GM18505 (cell line): ENCODE measurements at regions not wholly inside any gene's neighbourhood (a gene's known extent, or its start where the extent isn't known, plus 50 kb on each side); places are given as distances from the start of the nearest gene placed in this dataset.

ENCODE experiments used
- ATAC-seq: cut with Tn5 transposase; IDR thresholded peaks from one replicate; pipeline ENCODE4 v1.9.1; 2021; ENCODE audit not compliant: unreplicated experiment
- POLR2A ChIP-seq: IDR thresholded peaks from 4 replicates; pipeline ENCODE4 v1.6.1; 2011; ENCODE audit warnings: borderline replicate concordance; ENCODE audit not compliant: insufficient read depth, insufficient read length; ENCODE audit errors: extremely low read depth

DNA sequence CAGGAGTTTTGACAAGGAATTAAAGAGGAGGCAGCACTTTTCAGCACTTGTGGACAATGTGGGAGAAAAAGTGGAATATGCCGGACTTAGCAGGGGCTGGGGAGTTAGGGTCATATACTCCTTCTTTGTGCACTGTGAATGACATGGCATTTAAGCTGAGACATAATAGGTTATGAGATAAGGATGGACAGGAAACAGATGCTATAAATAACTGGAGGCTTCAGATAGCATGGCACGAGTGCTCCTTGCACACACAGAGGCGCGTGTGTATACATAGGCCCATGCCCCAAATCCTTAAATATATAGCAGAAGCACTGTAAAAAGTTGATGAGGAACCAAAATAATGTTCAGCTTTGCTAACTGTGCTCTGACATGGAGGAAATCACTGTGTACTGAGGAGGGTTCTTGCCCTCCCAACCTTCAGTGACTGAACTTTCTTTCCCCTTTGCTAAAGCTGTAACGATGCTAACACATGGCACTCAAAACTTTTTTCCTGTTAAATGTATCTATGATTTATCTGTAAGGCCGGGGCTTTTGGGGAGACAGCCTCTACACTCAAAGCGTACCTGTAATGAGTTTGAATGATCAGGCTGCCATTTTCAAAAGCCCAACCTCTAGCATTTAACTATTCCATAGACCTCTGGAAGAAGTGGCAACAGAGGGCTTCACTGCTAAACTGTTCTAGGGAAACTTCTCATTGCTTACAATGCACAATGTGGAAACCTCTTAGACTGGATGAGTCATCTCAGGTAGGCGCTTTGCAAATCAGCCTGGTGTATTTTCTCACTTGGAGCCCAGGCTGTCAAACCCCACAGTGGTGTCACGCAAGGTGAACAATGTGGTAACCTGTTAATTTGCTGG, 784.6 kb downstream of the NR2F2 start:
- TF ChIP-seq POLR2A = no peak
- no peak for ATAC-seq

- no peak for TF ChIP-seq POLR2A
- ATAC-seq = no peak
Measured at GRCh38 chr15:97115761-97116070, 785.2 kb downstream of the NR2F2 start.

DNA sequence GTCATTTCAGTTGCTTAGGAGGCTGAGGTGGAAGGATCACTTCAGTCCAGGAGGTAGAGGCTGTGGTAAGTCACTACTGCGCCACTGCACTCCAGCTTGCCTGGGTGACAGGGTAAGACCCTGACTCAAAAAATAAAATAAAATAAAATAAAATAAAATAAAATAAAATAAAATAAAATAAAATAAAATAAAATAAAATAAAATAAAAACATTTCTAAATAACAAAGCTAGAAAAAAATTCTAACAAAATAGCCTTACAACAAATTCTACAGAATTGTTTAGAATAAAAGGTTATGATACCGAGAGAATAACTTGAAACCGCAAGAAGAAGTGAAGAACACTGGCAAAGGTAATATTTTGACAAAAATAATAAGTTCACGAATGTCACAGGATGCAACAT, 794.3 kb downstream of the NR2F2 start:
- ATAC-seq = no peak

GRCh38 chr15:97126553-97127233, 796.2 kb downstream of the NR2F2 start:
- no peak for ATAC-seq
- no peak for TF ChIP-seq POLR2A

More for the DNA sequence above, 794.3 kb downstream of the NR2F2 start:
- TF ChIP-seq POLR2A = no peak

- no peak for ATAC-seq
- no peak for TF ChIP-seq POLR2A
Measured at GRCh38 chr15:97129674-97130073, 799.2 kb downstream of the NR2F2 start.

DNA sequence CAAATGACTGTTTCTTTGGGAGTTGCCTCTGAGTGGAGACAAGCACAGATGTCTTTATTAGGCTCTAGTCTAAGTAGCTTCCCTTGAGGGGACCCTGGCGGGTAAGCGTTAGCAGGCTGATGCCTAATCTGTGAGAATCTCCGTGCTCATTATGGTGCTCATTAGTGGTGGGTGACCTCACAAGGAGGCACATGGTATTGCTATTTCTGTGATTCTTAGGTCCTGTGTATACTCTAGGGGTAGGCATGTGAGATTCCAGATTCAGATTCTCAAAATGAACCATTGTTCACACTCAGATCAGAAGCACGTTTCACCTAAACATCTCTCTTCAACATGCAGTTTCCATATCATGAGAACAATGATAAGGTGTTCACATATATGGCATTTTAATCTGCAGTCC, 809.7 kb downstream of the NR2F2 start:
- ATAC-seq = no peak
- TF ChIP-seq POLR2A = no peak

DNA sequence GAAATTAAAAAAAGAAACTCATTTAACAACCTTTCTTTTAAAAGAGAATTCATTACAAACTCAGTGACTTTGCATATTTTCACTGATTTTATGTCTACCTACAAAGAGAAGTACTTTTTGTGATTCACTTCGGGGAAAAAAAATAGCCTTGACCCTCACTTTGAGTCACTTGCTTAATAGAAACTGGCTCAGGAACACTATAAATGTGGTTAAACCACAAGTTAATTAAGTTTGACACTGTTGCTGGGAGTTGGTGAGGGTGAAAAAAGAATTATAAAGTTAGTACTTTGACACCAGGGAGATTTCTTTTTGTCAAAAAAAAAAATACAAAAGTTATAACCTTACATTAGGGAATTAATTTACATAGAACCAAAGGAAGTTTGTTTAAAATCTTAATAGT, 810.9 kb downstream of the NR2F2 start:
- no peak for TF ChIP-seq POLR2A
- ATAC-seq = no peak

- ATAC-seq = no peak
- no peak for TF ChIP-seq POLR2A
Measured at GRCh38 chr15:97141871-97142270, 811.4 kb downstream of the NR2F2 start.

DNA sequence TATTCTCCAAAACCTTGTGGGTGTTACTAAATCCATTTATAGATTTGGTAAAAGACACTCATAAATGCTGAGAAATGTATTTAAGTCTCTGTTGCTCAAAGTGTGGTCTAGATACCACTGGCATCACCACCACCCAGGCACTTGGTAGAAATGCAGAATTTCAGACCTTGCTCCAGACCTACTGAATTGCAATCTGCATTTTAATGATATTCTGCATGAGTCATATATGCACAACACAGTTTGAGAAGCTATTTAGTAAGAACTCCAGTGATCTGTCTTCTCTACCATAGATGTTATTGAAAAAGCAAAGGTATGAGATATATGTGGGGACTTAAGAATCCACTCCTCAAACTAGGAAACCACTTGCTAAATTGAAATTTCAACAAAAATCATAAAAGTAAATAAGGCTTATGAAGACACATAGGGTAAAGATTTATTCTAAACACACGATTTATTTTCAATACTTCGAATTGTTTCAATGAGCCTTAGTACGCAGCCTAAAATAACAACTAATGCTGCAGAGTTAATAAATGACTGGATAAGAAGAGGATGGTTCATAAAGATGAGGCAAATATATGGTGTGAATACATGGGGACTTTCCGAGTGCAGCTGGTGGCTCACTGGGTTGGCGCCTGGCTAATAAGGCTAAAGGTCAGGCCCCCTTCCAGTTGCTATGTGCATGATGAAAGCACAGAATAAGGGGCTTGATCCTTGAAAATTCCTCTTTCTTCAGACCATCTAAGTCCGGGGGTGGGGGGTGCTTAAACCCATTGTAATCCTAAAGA, 813.3 kb downstream of the NR2F2 start:
- no peak for ATAC-seq
- TF ChIP-seq POLR2A = no peak

GRCh38 chr15:97144377-97144711, 813.8 kb downstream of the NR2F2 start:
- no peak for TF ChIP-seq POLR2A
- no peak for ATAC-seq

DNA sequence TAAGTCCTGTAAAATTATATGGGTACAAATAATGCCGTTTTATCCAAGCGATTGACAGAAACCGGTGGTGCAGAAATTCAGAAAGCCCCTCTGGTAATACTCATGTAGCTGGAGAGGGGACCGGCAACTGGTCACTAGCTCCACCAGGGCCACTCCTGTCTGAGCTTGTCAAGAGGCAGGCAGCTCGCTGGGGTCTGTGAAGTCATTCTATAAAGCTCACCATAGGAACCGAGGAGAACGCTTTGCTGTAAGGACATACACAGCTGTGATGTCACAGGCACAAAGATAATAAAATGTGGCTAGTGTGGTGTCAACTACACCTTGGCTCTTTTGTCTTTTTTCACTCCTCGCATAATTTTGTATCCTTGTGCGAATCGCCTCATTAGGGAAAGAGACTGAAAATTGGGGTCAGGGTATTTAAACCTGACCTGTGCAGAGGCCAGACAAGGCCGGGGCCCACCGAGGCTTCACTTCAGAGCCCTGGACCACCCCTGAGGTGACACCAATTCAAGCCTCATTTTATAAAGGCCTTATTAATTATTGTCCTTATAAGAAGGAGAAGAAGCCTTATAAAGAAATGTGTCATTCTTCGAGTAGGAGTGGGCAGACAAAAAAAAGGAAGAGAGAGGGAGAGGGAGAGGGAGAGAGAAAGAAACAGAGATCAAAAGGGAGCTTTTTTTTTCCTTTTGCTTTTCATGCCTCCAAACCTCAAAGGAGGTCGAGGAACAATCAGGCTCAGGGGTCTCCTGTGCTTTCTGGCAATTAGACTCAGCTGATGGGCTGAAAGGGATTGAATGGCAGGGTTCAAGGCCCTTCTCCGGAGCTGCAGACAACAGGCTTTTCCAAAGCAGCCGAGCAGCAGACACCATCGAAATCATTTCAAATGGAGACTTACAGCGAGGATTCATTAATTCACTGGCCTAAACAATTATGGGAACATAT, 813.3 kb upstream of the ARRDC4 start:
- ATAC-seq = no peak
- TF ChIP-seq POLR2A = no peak

GRCh38 chr15:97153356-97153965, 807.0 kb upstream of the ARRDC4 start:
- ATAC-seq = no peak
- no peak for TF ChIP-seq POLR2A

DNA sequence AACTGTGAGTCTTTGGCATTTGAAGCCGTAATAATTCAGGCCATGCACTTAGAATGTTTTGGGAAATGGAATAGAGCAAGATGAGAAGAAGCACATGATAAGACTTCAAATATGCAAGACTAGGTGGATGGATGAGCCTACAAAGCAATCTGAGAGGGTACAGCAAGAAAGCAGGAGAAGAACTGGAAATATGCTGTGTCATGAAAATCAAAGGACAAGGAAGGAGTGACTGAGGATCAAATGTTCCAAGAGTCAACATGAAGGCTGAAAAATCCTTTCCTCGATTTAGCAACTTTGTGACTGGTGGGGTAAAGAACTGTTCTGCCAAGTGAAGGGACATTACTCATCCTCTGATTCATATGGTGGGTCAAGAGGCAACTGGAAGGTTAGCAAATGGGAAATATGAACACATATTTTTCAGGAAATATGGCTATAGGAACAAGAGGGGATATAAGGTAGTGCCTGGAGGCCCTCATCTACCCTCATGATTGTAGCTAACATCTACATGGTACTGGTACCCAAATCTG, 803.7 kb upstream of the ARRDC4 start:
- TF ChIP-seq POLR2A = no peak

More for the DNA sequence above, 803.7 kb upstream of the ARRDC4 start:
- no peak for ATAC-seq
